Kidney capillary endothelial cell (primary cell): ENCODE measurements at regions not wholly inside any gene's neighbourhood (a gene's known extent, or its start where the extent isn't known, plus 50 kb on each side); places are given as distances from the start of the nearest gene placed in this dataset.
A peak's percentile ranks its signal among the peaks of the same experiment; 100 is the strongest.

Experiments used
- DNase-seq: peaks from one replicate; pipeline ENCODE4 v3.0.0-alpha.2; 2018; ENCODE audit warnings: low spot score

DNA sequence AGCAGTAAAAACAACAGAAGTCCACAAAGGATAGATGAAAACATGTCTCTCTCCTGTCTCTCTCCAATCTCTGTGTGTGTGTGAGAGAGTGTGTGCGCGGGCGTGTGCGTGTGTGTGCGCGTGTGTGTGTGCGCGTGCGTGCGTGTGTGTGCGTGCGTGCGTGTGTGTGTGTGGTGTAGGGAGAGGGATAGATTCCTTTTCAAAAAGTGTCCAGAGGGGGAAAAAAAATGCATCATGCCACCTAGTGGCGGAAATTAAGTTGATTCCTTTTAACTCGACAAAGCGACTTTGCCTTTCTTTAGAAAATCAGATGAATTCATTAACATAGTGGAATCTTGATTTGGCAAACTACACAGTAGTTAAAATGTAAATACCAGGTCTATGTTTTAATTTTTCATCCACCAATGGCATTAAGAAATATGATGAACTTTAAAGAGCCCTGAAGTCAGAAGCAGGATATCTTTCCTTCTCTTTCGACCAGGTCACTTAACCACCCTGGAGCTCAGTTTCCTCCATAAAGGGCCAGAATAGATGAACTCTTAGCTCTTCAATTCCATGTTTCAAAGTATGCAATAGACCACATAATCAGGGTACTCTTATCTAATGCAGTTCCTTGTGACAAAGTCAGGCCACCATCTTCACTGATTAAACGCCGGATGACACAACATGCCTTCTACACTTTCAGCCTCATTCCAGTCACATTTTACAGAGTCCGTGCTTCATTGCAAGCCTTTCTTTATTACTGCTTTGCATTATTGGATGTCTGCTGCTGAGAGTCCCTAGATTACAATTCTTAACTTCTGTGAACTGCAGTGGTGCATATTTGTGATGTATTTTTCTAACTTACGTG lies 162.8 kb downstream of the FBXO8 start:
- peak; percentile 52 for DNase-seq

DNA sequence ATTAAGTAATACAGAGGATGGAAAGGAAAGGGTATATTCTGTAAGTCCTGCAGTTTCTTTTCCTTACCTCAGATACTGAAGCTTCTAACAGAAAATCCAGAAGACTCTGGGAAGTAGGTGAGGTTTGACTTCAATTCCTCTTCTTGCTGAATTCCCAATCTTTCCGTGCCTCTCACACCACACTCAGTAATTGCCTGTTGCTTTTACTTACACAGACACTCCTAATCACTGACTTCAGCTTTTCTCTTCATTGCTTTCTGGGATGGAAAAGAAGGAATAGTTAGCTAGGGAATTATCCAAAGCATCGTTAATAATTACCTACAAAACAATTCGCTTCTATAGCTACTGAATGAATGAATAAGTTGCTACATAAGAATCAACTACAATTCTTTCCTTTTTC lies 163.6 kb downstream of the FBXO8 start:
- no peak for DNase-seq

DNA sequence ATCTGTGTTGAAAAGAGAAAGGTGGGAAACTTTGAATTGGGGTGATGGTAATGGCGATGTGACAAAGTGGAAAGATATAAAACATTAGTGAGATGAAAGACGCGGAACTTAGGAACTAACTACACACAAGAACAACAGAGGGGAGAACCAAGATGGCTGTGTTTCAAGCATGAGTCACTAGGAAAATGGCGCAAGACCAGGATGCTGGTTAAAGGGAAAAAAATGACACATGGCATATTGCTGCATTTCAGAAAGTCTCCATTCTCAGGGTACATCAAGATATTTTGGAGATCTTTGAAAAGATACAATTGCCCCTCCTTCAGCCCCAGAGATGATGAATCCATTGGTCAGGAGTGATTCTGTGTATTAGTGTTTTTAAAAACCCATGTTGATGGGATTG lies 164.4 kb downstream of the FBXO8 start:
- no peak for DNase-seq

DNA sequence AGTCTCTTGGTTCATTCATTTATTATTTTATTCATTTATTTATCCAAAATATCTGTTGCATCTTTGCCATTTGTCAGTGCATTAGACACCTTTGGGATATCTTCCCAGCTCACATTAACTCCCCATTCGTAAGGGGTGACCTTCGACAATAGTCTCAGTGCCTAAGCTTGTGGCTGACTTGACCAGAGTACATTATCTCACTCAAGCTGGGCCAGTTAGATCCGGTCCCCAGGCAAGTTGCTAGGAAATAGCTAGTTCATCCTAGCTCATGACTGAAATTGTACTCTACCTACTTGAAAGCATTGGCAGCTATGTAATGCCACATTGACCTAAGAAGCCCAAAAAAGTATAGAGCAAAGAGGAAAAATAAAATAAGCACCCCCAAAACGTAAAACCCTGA lies 165.3 kb downstream of the FBXO8 start:
- DNase-seq, result no peak

DNA sequence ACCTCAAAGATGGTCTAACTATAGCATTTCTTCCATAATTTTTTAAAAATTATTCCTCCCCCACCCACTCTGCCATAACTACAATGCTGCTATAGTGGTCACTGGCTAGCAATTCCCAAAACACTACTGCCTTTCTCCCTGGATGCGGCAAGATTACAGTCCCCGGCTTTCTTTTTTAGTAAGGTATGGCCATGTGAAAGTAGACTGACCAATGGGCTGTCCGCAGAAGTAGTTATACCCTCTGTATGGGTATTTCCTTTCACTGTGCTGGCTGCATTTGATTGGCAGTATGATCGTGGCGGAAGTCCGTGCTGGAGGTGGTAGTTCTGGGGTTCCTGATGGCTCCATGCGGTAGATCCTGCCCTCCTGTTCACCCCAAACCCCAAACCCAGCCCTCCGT lies 166.0 kb downstream of the FBXO8 start:
- DNase-seq, result no peak

DNA sequence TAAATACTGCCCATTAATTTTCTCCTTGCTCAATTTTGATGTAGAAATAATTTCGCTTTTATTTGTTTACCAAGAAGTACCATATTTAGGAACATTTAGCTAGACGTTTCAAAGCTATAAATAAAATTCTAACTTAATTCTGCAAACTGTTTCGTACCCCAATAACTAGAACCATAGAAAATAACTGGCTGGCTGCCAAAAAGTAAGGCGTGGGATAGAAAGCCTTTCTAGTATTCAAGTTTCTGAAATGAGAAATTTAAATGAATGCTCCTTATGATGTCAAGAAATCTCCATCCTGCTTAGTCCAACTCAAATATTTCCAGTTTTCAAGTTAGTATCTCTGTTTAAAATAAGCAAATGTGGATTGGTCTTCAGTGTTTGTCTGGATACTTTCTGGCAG lies 167.4 kb downstream of the FBXO8 start:
- DNase-seq, result no peak

DNA sequence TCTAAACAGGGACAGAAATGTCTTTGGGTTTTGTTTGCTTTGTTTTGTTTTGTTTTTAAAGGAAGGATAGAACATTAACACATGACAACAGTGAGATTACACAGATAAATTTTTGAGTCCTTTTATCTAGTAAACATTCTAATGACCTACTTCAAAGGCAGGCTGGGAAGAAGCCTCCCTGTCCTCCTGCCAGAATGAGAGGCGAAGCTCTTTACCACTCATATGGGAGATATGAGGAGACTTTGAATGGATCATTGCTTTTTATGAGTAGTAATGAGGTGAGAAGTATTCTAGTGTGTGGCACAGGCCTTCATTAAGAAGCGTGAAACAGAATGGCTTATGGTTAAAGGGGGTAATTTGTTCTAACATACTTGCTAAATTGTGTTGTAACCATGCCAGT lies 172.0 kb downstream of the FBXO8 start:
- DNase-seq, result no peak

DNA sequence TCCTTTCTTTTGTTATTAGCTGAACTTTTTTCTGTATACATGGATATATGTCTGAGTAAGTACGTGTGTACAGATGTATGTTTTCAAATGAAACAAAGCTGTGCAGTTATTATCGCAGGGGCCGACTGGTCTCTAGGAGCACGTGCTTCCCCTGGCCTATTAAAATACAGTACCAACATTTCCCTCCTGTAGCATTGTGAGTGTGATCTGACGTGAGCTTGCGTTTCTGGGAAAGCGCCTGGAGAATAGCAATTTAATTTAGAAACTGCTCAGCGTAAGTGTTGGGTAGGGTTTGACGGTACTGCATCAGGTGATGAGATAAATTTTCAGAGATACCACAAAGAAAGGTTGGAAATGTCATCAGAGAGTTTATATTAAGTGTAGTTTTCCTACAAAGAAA lies 173.3 kb downstream of the FBXO8 start:
- DNase-seq, result no peak

DNA sequence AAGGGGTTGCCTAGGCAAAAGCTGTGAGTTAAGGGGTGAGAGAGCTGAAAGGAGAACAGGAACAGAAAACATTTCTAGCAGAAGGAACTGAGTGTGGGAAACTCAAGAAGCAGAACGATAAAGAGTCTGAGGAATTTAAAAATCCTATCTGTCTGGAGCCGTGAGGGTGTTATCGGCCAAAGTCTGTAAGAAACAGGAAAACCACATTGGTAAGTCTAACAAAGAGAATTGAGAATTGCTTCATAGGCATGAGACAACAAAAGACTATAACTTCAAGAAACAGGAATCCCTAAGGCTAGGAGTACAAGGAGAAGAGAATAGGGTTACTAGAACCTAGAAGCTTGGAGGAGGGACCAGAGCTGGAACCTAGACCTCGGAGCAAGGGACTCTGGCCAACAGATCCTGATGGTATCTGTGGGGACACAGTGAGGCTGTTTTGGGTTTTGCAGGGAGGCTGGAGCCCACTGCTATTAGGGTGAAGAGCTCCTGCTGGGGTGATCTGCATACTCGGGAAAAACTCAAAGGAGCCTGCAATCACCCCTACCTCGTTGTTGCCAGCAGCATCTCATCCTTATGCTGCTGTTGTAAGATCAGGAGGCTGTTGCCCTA lies 175.6 kb downstream of the FBXO8 start:
- DNase-seq, result no peak

DNA sequence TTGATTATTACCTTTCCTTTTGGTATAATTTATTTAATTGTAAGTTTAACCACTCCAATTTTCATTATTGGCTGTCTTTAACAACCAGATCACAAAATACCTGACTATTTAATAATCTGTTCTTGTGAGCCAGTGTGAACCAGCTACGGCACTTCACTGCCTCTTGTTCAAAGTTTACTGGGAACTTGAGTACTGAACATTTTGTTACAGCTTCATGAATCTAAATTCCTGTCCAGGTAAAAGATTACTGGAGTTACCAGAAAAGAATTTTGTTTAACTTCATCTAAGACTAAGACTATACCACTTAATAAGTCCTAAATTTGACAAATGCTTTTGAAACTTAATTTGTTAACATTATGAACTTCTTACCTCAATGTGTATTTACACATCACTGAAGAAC lies 178.3 kb downstream of the FBXO8 start:
- no peak for DNase-seq

DNA sequence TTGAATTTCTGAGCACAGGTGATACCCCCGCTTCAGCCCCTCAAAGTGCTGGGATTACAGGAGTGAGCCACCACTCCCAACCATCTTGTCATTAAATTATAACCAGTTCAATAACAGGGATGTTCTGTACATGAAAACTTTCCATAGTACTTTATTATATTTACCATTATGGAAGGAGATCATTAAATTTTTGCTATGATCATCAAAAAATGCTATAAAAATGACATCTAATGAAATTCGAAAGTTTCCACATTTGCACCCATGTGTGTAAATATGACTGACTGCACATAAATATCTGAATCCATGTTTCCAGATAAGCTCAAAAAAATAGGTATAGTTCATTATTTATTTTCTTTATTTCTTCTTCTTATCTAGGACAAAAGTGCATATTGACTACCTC lies 182.6 kb downstream of the FBXO8 start:
- no peak for DNase-seq

DNA sequence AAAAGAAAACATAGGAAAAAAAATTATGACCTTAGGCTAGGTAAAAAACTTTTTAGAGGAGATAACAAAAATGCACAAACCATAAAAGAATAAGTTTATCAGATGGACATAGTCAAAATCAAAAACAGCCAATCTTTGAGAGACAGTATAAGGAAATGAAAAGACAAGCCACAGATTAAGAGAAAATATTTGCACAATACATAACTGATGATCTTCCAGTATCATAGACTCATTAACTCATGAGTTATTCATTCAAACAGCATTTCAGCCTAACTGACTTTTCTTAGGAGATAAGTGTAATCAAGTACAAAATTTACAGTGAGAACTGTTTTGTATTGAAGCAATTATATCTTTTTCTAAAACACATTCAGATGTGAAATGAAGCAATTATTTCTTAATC lies 183.8 kb downstream of the FBXO8 start:
- no peak for DNase-seq

DNA sequence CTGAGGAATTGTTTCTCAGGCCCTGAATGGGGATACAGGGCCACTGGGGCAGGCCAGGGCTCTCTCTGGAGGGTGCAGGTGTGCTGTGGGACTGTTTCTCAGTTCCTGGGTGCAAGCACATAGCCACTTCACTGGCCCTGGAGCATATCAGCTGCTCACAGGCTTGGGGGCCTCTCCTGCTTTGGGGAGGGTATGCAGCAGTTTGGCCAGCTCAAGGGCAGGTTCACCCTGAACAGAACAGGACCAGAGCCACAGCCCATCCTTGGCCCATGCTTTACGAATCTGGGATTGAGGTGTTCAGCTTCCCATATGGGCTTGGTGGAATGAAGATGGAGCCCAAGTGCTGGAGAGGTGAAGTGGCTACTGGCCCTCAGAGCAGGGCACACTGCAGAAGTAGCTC lies 186.5 kb downstream of the FBXO8 start:
- DNase-seq, result no peak

DNA sequence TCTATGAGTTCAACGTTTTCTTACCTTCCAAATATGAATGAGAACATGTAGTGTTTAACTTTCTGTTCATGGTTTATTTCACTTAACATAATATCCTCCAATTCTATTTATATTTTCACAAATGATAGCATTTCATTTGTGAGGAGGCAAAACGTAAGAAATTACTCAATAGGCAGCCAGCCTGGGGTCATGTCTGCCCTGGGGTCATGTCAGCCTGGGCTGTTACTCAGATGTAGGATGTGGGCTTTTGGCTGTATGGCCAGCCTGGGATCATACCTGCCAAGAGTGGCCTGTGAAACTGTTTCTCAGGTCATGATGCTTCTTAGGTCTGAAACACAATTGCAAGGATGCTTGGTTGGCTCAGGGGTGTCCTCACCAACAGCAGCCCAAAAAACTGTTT lies 187.0 kb downstream of the FBXO8 start:
- no peak for DNase-seq

DNA sequence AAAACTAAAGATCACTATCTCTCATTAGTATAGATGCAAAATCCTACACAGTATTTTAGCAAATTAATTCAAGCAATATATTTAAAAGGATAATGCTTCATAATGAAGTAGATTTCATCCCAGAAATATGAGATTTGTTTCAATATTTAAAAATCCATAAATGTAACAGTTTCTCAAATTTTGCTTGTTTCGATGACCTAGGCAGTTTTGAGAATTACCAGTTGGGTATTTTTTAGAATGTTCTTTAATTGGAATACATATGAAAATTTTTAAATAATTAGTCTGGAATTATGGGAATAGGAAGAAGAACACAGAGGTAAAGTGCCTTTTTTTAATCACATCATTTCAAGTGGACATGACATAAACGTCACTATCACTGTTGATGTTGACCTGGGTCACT lies 192.3 kb downstream of the FBXO8 start:
- no peak for DNase-seq

DNA sequence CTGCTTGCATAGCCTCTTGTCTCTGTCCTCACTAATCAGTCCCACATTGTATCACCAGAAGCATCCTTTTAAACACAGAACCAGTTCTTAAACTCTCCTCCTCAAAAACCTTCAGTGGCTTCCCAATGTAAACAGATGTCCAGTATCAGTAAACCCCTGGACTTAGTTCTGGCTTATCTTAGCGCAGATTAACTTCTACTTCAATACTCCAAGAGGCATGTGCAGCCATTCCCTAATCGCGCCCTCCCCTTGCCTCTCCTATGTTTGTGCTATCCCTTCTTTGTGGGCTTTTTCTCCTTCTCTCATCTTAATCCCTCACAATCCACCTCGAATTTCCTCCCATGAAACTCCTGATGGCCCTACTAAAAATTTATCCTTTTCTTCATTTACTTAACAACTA lies 193.8 kb downstream of the FBXO8 start:
- DNase-seq, result no peak

DNA sequence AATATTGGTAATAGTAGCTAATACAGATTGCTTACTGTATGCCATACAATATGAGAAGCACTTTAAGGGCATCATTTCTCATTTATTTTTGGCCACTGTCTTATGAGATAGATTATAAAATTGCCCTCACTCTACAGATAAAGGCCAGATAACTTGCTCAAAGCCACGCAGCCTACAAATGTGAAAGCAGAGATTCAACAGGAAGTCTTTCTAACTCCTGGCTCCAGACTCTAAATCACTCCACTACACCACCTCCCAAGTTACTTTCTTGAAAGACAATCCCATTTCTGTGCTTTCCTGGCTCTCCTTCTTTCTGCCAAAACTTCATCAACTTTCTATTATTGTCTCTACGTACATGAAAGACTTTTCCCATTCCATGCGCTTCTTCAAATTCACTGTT lies 194.7 kb downstream of the FBXO8 start:
- DNase-seq, result no peak

DNA sequence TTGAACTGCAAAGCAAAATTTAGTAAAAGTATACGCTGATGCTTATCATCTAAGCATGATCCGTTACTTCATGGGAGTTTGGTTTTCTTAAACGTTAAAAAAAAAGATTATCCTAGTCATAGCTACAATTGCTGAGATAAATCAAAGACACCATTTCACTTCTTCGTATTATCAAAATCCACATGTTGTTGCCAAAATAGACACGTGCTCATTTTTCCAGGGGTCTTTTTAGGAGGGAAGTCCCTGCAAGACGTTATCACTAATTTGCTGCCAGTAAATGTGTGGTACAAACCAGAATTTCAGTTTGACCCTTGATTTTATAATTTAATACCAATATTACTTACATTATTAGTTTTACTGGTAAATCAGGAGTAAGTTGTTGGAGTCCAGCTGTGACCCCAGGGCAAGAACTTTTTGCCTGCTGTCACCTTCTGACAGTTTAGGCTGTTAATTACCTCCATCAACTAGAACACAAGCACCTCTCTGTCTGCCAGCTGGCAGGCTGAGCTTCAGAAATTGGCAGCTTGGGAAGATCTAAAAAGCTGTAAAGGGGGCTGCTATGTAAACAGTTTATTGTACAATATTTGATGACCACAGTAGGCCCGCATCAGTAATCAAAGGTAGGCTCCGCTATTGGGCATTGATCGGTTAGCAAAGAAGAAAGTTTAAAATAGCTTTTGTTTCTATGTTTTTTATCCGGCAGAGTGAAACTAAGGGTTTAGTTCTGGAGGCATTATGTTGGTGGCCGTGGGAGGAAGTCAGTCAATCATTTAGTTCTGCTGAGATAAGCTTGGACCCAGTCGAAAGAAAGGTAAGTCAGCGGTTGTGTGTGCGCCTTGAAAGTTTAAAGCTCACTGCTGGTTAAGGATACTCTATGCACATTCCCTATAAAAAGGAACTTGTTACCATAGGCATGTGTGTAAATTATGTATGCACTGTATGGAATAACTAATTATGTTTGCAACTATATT lies 196.4 kb downstream of the FBXO8 start:
- no peak for DNase-seq

DNA sequence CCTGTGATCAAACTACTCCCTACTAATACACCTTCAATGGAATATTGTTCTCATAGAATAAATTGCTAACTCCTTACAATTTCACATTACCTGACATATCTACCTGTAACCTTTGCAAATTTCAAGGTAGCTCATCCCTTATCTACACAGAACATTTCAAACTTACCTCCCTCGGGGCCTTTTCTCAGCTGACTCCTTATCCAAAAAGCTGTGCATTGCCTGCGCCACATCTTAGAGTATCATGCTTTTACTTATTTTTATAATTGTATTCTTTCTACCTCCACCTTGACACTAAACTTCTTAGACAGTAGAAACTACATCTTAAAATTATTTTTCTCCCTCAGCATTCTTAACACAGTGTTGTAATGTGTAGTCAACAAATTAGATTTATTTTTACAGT lies 198.5 kb downstream of the FBXO8 start:
- DNase-seq, result no peak

DNA sequence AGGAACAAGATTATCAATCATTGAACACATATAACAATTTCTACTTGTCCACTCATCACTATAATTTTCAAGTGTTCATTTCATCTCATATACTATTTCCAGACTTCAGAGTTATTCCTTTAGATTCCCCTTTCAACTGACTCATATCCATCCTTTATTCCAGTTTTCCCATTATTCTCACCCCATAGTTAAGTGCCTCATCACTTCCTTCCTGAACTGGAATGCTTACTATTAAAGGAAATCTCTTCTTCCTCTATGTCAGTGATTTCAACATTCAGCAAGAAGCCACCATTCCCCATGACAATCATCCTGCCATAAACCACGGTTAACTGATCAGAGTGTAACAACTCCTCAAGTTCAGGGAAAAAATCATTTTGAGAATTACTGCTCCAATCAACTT lies 198.9 kb downstream of the FBXO8 start:
- peak; percentile 50 for DNase-seq

DNA sequence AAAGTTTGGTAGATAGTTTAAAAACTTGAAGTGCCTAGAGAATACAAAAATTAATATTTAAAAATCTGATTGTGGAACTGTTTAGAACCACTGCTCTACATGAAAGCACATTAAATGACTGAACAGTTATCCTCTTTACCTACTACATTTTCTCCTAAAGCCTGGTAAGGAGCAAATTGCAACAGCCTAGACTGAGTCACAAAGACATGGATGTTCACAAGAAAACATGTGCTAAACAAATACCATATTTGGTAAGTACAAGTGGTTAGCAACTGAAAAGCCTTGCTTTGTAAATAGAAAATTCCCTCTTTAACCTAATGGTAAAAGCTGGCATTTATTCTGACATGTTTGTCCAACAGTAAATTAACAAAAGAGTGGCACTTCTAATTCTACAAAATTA lies 203.1 kb downstream of the FBXO8 start:
- no peak for DNase-seq

DNA sequence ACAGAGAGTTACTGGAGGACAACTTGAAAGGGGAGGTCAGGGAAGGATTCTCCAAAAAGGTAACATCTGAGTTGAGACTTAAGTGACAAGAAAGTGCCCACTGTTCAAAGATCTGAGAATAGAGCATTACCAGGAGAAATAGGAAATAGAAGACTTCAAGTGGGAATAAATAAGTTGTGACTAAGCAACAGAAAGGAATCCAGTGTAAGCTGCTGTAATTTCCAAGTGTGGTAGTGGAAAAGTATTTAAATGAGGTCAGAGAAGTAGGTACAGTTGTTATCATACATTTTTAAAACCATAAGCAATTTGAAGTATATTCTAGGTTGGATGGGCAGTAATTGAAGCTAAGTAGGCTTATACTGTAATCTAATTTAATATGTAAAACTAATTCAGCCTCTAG lies 211.9 kb downstream of the FBXO8 start:
- DNase-seq, result no peak

DNA sequence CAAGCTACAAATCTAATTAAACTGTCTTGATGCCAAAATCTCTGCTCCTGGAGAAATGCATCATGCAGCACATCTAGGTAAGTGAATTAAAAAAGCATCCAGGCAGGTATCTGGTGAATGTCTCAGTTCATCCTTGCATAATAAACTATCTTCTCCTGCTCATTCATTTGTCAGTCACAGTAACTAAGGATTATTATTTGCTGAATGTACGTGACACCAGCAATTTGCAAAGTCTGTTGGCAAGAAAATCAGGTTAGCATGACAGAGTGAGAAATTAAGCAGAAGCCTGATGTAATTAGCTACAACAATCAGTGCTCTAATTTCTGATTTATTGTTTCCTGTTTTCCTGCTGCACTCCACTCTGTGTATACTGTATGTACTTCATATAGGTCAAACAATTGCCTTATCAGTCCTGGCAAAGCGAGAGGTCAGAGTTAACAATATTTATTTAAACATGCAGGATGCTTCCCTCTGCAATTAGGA lies 213.6 kb downstream of the FBXO8 start:
- no peak for DNase-seq
